ENCODE measurements at regions not wholly inside any gene's neighbourhood (a gene's known extent, or its start where the extent isn't known, plus 50 kb on each side); places are given as distances from the start of the nearest gene placed in this dataset.

GRCh38 chr6:98024359-98024758, 741.3 kb upstream of the MMS22L start:
- TF ChIP-seq, protein P1, sequence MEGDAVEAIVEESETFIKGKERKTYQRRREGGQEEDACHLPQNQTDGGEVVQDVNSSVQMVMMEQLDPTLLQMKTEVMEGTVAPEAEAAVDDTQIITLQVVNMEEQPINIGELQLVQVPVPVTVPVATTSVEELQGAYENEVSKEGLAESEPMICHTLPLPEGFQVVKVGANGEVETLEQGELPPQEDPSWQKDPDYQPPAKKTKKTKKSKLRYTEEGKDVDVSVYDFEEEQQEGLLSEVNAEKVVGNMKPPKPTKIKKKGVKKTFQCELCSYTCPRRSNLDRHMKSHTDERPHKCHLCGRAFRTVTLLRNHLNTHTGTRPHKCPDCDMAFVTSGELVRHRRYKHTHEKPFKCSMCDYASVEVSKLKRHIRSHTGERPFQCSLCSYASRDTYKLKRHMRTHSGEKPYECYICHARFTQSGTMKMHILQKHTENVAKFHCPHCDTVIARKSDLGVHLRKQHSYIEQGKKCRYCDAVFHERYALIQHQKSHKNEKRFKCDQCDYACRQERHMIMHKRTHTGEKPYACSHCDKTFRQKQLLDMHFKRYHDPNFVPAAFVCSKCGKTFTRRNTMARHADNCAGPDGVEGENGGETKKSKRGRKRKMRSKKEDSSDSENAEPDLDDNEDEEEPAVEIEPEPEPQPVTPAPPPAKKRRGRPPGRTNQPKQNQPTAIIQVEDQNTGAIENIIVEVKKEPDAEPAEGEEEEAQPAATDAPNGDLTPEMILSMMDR (IDR thresholded peaks at IDR 0.05), result no peak
- TF ChIP-seq REST (IDR thresholded peaks at IDR 0.05; ENCODE audit: low read depth, low read length) (no peak), EP300 (IDR thresholded peaks at IDR 0.05; ENCODE audit: borderline replicate concordance in 1 of 2, low read depth in 1 of 2, low read length in 1 of 2) (no peak), MEF2A (IDR thresholded peaks at IDR 0.05; ENCODE audit: borderline replicate concordance, low read depth) (no peak), JUND (IDR thresholded peaks at IDR 0.05) (no peak), POLR2AphosphoS5 (IDR thresholded peaks at IDR 0.05; ENCODE audit: low read depth, low read length) (no peak), YY1 (IDR thresholded peaks at IDR 0.05; ENCODE audit: low read depth) (no peak), SIN3A (IDR thresholded peaks at IDR 0.05; ENCODE audit: borderline replicate concordance, low read depth, low read length) (no peak), NRF1 (IDR thresholded peaks at IDR 0.05; ENCODE audit: low read depth, low read length) (no peak), RXRA (IDR thresholded peaks at IDR 0.05; ENCODE audit: borderline replicate concordance, low read depth) (no peak), USF2 (IDR thresholded peaks at IDR 0.05; ENCODE audit: borderline replicate concordance, low read depth, low read length) (no peak)
